Gastroesophageal sphincter (tissue), 4 donors: ENCODE measurements at regions not wholly inside any gene's neighbourhood (a gene's known extent, or its start where the extent isn't known, plus 50 kb on each side); places are given as distances from the start of the nearest gene placed in this dataset.

Source experiments
- ATAC-seq: fragments of 150-250 bp; one replicate; pipeline ENCODE4 v1.9.1; 2016; ENCODE audit warnings: mild to moderate bottlenecking, moderate library complexity
- H3K27ac ChIP-seq, 4 donors: fragments of 200-600 bp; sonication (generic) in 3 of 4; 1 replicate in 3 of 4; 2 replicates in 1 of 4; pipeline ENCODE4 v1.5.1; 2016 to 2019
- H3K27me3 ChIP-seq: fragments of 200-600 bp; sonication (generic); one replicate; pipeline ENCODE4 v1.5.1; 2019
- H3K36me3 ChIP-seq, 2 donors: fragments of 200-600 bp; sonication (generic); one replicate each; pipeline ENCODE4 v1.5.1; 2019; ENCODE audit warnings: control low read depth in 1 of 2
- H3K4me1 ChIP-seq, 3 donors: fragments of 200-600 bp; sonication (generic); 1 replicate in 2 of 3; 2 replicates in 1 of 3; pipeline ENCODE4 v1.5.1; 2016 to 2019; ENCODE audit warnings: control low read depth in 2 of 3
- H3K4me3 ChIP-seq, 2 donors: fragments of 200-600 bp; sonication (generic); one replicate each; pipeline ENCODE4 v1.5.1; 2019; ENCODE audit warnings: mild to moderate bottlenecking in 1 of 2, moderate library complexity in 1 of 2
- H3K9me3 ChIP-seq, 3 donors: fragments of 200-600 bp; sonication (generic); one replicate each; pipeline ENCODE4 v1.5.1; 2017 to 2019; ENCODE audit warnings: control low read depth in 2 of 3
- CTCF ChIP-seq, 4 experiments: fragments of 200-600 bp in 2 of 4; fragments of 450-650 bp in 2 of 4; sonication (generic) in 1 of 4; IDR thresholded peaks; one replicate each; pipeline ENCODE4 v1.5.1; 2017 to 2019; ENCODE audit warnings: antibody characterized with exemption in 4 of 4, mild to moderate bottlenecking in 2 of 4, moderate library complexity in 2 of 4
- EP300 ChIP-seq: sonication (generic); formaldehyde crosslinking; IDR thresholded peaks from one replicate; pipeline ENCODE4 v1.6.1; 2017; ENCODE audit warnings: antibody characterized with exemption, mild to moderate bottlenecking
- POLR2A ChIP-seq, 2 donors: fragments of 450-650 bp; IDR thresholded peaks; one replicate each; pipeline ENCODE4 v1.6.1; 2017; ENCODE audit warnings: antibody characterized with exemption in 2 of 2, mild to moderate bottlenecking in 2 of 2, moderate library complexity in 1 of 2
- POLR2AphosphoS5 ChIP-seq: sonication (generic); formaldehyde crosslinking; IDR thresholded peaks from one replicate; pipeline ENCODE4 v1.6.1; 2017; ENCODE audit warnings: antibody characterized with exemption
- WGBS, 2 donors: methylation state at CpG; one replicate each; pipeline ENCODE4 v1.1.5; 2018; ENCODE audit warnings: low coverage in 1 of 2; 5-methylcytosine and 5-hydroxymethylcytosine counted together

GRCh38 chr6:27133281-27134227 lies 113.9 kb upstream of the PRSS16 start:
- no peaks in the 10 kb centered on the region for H3K36me3 ChIP-seq
- H3K4me1 ChIP-seq, result peaks cover 0 to 19% (median 0%) of the 10 kb centered on the region in 3 donors
- no peaks in the 10 kb centered on the region for H3K27me3 ChIP-seq
- WGBS, 2 donors, result 3 to 7% methylated on average over 14 of the region's 43 CpGs
- peak; percentile 16 to 36 for TF ChIP-seq POLR2A (IDR thresholded peaks at IDR 0.05)
- no peak for TF ChIP-seq CTCF (IDR thresholded peaks at IDR 0.05)
- peak overlapping the region; percentile 56 to 68 for H3K4me3 ChIP-seq
- H3K9me3 ChIP-seq, result no peaks in the 10 kb centered on the region
- H3K27ac ChIP-seq, result peak overlapping the region; percentile 69 to 98 (median 92)
- ATAC-seq, result no peak

- H3K9me3 ChIP-seq, result no peaks in the 10 kb centered on the region
- H3K27me3 ChIP-seq, result no peaks in the 10 kb centered on the region
- WGBS, 2 donors, result 81 to 83% methylated on average over 3 of the region's 3 CpGs
- H3K4me3 ChIP-seq, result no peak overlapping the region
- peaks cover 0 to 35% (median 0%) of the 10 kb centered on the region in 3 donors for H3K4me1 ChIP-seq
- H3K27ac ChIP-seq, result no peak overlapping the region
- TF ChIP-seq POLR2A (IDR thresholded peaks at IDR 0.05), result no peak
- no peak for TF ChIP-seq EP300
- TF ChIP-seq CTCF (IDR thresholded peaks at IDR 0.05), result no peak
- TF ChIP-seq POLR2AphosphoS5, result no peak
- ATAC-seq, result no peak
- no peaks in the 10 kb centered on the region for H3K36me3 ChIP-seq
Observed at GRCh38 chr6:27135087-27135657, 112.3 kb upstream of the PRSS16 start.

- WGBS, 2 donors, result 90 to 92% methylated on average over 5 to 6 of the region's 6 CpGs
- H3K27ac ChIP-seq, result no peak overlapping the region
- no peak overlapping the region for H3K4me3 ChIP-seq
- no peaks in the 10 kb centered on the region for H3K9me3 ChIP-seq
- H3K27me3 ChIP-seq, result no peaks in the 10 kb centered on the region
- no peak for ATAC-seq
- TF ChIP-seq CTCF (IDR thresholded peaks at IDR 0.05) (no peak), EP300 (no peak), POLR2A (IDR thresholded peaks at IDR 0.05) (no peak), POLR2AphosphoS5 (no peak)
- H3K36me3 ChIP-seq, result no peaks in the 10 kb centered on the region
- H3K4me1 ChIP-seq, result peaks cover 0 to 37% (median 0%) of the 10 kb centered on the region in 3 donors
Observed at GRCh38 chr6:27136077-27136644, 111.3 kb upstream of the PRSS16 start.

- Histone ChIP-seq H3K4me3 (no peak overlapping the region), H3K36me3 (no peaks in the 10 kb centered on the region), H3K4me1 (peaks cover 0 to 34% (median 0%) of the 10 kb centered on the region in 3 donors), H3K9me3 (no peaks in the 10 kb centered on the region), H3K27ac (no peak overlapping the region), H3K27me3 (no peaks in the 10 kb centered on the region)
- no peak for ATAC-seq
- no peak for TF ChIP-seq EP300
- no peak for TF ChIP-seq POLR2A (IDR thresholded peaks at IDR 0.05)
- TF ChIP-seq CTCF (IDR thresholded peaks at IDR 0.05), result no peak
- no peak for TF ChIP-seq POLR2AphosphoS5
- 86 to 88% methylated on average over 4 to 5 of the region's 5 CpGs for WGBS, 2 donors
Observed at GRCh38 chr6:27136978-27137814, 110.3 kb upstream of the PRSS16 start.
